Middle frontal gyrus (tissue), 1 donor: ENCODE measurements at regions not wholly inside any gene's neighbourhood (a gene's known extent, or its start where the extent isn't known, plus 50 kb on each side); places are given as distances from the start of the nearest gene placed in this dataset.
"Not testable (repeated sequence)": the region's sequence is repeated elsewhere in the genome, so short reads cannot be mapped to it uniquely, and the experiment has no call there.

Experiments used
- DNase-seq: peaks from one replicate; pipeline ENCODE4 v3.0.0-alpha.2; 2015; ENCODE audit warnings: low spot score; ENCODE audit errors: extremely low spot score

DNA sequence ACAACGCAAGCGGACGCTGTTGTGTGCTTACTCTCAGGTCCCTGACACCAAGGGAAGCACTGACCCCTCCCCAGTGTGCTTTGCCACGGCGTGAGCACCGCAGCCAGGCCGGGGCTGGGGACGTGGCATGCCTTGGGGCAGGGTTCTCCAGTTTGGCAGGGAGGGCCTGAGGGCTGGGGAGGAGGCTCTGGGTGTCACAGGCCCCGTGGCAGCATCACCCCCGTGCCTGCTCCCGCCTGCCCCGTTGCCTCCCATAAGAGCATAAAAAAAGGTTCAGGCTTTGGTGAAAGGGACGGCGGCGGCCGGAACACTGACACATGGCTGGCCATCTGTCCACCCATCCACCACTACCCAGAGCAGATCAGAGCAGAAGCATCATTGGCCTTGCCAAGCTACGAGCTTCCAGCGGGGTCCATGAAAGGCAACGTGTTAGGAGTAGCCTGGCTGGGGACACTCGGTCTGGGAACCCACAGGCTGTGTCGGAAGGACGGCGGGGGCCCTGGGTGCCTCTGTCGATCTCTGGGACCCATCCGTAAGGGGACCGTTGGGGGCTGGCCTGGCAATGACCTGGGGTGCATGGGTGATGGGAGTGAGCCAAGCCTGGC, 183.0 kb downstream of the IGLL1 start:
- DNase-seq: no peak

DNA sequence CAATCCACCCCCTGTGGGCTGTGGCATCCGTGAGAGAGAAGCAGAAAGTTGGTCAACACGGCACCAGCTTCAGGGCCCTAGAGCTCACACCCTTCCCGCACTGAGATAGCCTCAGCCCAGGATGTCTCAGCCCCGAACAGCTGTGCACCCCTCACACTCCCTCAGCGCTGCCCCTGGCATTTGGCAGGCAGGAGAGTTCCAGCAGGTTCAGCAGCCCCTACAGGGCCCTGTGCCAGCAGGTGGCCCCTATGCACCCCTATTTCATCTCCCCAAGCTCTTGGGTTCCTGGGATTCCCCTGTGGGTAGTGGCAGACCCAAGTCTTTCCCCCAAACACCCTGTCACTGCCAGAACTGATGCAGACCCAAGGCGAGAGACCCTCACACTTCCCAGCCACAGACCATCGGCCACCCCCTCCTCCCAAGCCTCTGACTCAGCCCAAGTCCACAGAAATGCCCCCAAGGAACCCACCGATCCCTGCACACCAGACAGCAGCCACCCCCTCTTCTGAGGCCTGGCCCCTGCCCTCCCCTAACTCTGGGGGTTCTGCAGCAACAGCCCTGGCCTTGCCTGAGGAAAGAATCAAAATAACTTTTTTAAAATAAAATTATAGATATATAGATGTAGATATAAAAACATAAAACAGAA, 183.6 kb downstream of the IGLL1 start:
- no peak for DNase-seq

DNA sequence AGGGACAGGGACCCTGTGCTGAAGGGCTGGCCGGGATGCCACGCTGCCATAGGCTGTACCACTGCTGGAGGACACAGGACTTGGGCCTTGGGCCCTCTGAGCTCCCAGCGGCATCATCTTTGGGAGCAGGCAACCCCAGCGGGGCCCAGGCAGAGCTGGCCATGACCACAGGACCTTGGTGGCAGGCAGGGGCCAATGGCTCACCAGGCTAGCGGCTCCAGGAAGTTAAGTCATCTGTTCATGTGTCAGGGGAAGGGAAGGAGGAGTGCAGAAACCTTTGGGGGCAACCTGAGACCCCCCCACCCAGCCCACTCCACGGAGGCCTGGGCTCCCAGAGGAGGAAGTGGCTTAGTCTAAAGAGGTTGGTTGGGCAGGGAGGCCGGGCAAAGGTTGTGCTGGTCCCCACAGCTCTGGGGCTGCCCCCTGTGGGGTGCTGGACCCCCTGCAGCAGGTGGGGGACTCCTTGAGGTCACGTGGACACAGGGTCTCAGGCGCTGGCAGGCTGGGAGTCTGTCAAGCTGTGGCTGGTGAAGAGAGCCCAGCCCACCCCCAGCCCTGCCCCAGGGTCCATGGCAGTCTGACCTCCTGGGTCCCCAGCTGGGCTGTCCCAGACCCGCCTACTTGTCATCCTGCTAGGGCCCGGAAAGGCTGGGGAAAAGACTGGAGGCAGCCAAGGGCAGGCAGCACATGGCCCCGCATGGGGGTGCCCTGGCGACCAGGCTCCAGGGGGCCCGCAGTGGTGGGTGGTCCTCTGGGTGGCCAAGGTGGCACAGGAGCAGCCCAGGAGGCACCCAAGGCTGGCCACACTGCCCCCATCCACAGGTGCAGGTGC, 184.3 kb downstream of the IGLL1 start:
- DNase-seq: no peak

DNA sequence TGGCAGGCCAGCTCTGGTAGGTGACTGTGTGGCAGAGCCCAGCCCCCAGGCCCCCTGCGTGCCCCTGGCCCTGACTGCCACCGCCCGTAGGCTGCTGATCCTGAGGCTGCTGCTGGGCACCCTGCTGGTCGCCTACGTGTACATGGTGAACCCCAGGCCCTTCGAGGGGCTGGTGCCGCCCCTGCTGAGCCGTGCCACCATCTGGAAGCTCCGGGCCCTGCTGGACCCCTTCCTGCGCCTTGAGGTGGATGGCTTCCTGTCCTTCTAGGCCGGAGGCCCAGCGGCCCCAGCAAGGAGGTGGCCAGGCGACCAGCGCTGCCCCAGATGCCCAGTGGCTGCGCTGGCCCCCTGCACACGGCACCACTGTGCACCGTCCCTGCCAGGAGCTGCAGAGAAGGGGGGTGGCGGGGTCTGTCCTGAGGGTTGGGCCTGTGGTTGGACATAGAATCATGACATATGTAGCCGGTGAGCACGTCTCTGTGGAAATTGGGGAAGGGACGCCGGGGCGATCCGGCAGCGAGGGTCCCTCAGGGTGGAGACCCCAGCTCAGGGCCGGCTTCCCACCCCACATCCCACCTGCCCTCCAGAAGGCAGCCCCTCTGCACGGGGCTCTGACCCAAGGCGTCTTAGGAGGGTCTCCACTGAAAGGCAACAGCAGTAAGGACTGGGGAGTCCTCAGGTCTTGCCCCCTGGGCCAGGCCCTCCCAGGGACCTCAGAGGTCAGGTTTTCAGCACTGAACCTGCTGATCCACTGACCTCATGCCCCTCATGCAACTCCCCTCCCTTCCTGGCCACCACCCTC, 185.4 kb downstream of the IGLL1 start:
- DNase-seq: no peak

GRCh38 chr22:23393721-23394320, 186.3 kb downstream of the IGLL1 start:
- DNase-seq: no peak

DNA sequence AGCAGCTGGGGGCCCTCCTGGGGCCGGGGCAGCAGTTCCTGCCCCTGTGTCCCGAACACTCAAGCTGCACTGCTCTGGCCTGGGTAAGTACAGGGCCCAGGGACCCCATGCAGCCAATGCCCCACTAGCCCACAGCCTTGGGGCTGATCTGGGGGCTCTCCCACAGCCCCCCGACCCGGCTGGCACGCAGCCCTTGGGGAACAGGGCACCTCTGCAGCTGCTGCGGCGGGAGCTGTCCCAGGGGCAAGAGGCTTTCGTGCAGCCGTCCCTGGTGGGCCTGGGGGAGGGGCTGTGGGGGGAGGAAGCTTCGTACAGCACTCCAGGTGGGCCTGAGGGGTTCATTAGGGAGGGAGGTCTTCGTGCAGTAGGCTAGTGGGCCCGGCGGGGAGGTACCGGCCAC, 186.9 kb downstream of the IGLL1 start:
- DNase-seq: not testable (repeated sequence)

- DNase-seq: no peak
Measured at GRCh38 chr22:23392420-23393121, 187.5 kb downstream of the IGLL1 start.

DNA sequence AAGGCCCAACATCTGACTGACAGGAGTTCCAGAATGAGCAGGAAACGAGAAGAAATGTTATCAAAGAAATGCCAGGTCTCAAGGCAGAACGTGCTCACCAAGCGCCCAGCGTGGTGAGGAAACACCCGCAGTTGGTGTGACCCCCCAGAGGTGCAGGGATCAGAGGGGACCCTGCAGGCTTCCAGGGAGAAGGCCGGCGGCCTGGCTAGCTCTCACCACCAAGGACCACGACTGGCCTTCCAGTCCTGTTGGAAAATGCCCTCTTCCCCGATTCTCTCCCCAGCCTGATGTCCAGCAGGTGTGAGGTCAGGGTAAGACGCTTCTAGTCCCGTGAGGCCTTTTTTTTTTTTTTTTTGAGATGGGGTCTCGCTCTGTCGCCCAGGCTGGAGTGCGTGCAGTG, 189.1 kb downstream of the IGLL1 start:
- no peak for DNase-seq

DNA sequence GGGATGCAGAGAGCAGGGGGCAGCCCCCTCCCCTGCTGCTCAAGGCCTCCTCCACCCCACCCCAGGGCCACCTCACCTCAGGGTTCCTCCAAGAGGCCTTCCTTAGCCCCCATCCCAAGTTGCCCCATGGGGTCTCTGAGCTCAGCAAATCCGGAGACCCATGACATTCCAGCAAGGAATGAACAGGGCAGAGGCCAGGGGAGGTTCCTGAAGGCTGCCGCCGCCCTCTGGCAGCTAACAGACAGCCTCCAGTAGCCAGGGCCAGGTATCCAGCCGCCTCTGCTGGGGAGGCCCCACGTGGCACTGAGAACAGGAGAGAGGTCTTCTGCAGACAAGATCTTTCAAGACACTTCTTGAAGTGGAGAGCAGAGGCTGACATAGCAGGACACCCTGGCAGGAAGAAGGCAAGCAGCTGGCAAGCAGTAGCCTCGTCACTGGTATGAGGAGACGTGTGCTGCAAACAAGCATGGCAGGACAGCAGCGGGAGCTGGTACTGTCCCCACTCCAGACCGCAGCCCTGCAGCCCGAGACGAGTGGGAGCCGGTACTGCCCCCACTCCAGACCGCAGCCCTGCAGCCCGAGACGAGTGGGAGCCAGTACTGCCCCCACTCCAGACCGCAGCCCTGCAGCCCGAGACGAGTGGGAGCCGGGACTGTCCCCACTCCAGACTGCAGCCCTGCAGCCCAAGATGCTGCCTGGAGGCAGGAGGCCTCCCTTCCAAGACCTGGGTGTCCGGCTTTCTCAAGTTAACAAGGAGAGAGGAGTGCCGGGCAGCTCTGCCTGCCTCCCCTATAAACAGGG, 190.6 kb downstream of the IGLL1 start:
- DNase-seq: no peak

- DNase-seq: no peak
Measured at GRCh38 chr22:23388517-23388890, 191.6 kb downstream of the IGLL1 start.

- no peak for DNase-seq
Measured at GRCh38 chr22:23387827-23388516, 192.1 kb downstream of the IGLL1 start.

GRCh38 chr22:23386822-23387580, 193.1 kb downstream of the IGLL1 start:
- no peak for DNase-seq

GRCh38 chr22:23385678-23386631, 194.1 kb downstream of the IGLL1 start:
- DNase-seq: peak; percentile 68

DNA sequence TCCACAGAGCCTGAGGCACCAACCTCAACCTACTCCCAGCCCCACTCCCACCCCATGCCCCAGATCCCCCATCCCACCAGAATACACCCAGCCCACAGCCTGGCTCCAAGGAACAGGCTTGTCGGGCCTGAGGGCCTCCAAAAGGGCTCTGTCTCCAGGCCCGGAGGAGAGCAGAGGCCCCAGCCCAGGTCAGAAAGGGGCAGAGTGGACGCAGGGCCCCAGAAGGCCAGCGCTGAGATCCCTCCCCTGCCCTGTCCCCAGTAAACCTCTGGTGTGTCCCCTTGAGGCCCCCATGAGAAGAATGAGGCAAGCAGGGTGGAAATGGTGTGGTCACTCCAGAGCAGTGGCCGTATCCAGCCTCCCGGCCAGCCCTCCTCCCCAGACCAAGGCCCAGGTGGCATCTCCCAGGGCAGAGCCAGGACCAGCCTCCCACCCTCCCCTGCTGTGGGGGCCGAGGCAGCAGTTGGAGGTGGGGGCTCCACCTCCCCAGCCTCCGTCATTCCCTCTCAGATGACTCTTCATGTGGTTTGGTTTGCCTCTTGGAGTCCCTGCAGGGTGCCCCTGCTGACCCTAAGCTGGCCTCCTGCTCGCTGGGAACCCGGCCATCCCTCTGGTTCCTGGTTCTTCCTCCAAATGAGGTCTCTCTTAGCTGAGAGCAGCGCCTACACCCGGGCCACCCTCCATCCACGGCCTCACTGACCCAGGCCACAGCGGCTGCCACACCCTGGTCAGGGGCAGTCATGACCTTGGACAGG, 195.0 kb downstream of the IGLL1 start:
- no peak for DNase-seq

DNA sequence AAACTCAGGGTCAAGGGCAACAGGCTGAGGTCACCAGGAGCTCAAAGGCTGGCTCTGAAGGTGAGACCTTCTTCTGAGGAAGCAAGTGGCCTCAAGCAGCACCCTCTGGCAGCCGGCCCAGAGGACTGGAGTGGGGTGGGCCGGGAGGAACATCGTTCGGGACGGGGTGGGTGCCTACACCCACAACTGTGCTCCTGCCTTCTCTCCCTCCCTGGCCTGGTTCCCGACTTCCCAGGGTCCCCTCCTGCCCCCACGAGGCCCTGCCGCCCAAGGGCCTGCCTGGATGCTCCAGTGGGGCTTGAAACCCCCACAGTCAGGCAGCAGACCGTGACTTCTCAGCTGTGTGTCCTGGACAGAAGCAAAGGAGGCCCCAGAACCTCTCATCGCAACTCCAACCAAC, 195.7 kb downstream of the IGLL1 start:
- DNase-seq: no peak

DNA sequence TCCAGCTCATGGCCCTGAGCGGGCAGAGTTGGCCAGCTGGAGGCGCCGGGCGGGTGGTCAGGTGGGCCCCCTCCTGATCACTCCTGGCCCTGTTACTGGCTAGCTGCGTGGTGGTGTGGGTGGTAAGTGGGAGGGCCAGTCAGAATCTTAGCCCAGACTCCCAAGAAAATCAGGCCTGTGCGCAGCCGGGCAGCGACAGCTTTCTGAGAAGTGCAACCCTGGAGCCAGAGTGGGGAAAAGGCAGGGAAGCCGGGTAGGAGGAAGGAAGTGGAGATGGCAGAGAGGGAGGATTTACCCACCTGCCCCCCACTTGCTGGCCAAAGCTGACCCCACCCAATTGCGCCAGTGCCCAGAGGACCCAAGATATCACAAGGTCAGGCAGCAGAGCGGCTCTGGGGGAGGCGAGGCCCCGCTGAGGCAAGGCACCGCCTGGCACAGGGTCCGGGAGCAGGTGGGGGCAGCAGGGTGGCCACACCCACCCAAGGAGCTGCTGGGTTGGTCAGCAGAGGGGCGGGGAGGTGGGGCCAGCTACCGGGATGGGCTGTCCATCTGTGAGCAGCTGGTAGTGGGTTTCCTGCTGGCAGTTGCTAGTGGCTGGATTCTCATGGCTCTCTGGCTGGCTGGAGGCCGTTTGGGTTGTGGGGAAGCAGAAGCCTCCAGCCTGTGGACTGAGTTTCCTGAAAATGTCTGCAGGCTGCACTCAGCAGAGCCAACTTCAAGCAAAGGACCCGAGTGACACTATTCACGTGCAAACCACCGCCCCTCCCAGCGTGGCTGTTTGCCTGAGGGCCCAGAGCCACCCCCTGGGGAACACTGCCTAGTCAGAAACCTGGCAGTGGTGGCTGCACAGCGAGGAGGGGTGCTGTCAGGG, 196.4 kb downstream of the IGLL1 start:
- DNase-seq: no peak
